SIG-M5 (cell line): ENCODE measurements at regions not wholly inside any gene's neighbourhood (a gene's known extent, or its start where the extent isn't known, plus 50 kb on each side); places are given as distances from the start of the nearest gene placed in this dataset.

ENCODE experiments used
- DNase-seq: peaks from one replicate; lab custom pipeline; 2025; lab: John Stamatoyannopoulos, UW

DNA sequence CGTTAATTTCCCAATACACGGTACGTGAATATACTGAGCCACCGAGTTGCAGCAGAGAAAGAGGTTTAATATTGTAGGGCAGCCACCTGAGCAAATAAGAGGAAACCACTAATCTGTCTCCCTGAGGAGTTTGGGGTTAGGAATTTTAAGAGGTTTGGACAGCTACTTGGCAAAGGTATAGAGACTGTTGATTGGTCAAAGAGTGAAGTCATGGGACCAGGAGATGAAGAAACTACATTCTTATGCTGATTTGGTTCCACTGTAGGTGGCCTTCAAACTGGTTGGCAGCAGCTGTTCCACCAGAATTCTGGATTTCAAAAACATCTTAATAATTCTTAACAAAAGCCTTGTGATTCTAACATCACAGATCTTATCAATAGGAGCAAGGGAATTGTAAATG is 485.4 kb upstream of the PRMT6 start:
- no peak for DNase-seq

DNA sequence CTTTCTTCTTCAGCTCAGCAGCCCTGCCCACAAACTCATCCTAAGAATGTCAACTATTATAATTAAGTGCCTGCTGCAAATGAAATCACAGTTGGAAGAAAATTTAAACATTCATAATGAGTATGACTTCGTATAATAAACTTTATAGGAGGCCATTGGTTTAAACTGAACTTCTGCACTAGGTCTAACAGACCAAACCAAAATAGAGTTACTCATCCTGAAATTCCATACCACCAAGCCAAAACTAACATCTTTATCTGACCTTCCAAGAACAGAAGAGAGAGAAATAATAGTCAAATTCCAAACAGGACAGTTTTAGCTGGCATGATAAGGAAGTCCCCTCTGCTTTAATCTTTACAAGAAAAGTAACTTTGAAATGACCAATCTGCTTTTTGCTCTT is 472.4 kb upstream of the PRMT6 start:
- DNase-seq: no peak

DNA sequence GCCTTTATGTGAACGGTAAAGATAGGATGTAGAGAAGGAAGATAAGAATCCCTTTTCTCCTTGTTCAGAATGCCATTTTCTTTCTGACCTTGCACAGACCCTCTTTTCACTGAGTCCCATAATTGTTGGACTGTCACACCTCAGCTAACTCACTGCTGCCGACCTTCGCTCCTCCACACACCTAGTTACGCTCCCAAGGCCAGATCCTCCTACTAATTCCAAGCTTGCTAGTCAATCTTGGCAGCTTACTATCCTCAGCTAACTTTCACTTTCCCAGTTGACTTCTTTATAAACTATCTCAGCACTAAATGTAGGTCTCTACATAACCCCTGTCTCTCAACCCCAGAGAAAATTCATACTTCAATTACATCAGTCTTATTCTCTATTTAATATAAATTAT is 471.8 kb upstream of the PRMT6 start:
- DNase-seq: no peak

DNA sequence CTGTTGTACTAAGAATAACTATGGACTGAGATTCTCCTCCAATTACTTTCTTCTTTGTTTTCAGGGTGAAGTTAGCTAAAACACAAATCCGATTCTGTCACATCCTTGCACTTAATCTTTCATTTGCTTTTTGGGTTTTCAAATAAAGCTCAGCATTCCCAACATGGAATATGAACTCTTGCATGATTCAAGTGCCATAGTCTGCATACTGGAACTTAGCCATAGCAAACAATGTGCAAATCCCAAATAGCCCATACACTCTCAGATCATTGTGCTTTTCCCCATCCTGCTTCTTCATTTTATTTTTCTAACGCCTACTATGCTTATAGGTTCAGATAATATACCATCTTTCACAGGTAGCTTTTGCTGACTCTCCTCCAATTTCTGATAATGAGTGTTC is 455.8 kb upstream of the PRMT6 start:
- DNase-seq: no peak

DNA sequence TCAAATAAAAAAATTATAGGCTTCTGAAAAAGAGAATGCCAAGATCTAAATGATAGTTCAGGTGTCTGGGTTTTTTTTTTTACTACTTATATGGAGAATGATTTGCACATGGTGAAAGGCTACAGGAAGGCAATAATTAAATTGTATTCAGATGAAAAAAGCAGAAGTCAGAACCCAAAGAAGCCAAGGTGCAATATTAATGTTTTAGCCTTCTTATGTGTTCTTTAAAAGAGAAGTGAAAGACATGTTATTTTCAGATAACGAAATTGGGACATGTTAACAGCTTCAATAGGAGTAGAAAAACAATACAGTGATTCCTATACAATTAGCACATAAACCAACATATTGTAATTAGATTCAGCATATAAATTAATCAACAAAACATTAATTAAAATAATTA is 452.9 kb upstream of the PRMT6 start:
- DNase-seq: no peak

DNA sequence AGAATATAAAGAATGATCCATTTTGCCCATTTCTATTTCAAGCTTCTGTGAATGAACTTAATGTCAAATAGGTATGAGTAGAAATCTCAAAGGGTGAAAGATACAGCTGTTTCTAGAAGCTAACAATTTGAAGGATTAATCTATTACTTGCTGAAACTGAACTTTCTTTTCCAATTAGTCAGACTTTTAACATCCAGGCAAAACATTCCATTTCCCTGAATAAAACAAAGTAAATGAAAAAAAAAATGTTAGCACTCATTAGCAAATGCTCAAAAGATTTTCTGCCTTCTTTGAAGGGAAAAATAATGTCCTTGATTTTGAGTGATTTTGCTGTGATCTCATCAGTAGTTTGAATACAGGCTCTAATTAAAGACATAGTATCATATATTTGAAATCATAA is 447.6 kb upstream of the PRMT6 start:
- DNase-seq: no peak

DNA sequence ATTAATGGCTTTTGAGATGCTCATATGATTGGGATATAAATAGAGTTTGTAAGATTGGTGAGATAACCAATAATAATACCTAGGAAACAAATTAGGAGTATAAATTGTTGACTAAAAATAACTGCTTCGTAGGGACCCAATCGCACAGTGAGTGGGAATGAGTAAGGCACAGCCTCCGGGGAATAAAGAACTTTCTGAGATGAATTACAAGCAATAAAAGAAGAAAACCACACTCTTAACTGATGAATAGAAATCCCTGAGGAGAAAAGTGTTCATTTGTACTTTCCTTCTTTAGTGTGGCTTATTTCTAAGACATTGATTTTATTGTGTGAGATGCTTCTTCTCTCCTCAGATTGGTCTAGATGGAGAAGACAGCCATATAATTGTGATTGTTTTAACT is 443.4 kb upstream of the PRMT6 start:
- no peak for DNase-seq

DNA sequence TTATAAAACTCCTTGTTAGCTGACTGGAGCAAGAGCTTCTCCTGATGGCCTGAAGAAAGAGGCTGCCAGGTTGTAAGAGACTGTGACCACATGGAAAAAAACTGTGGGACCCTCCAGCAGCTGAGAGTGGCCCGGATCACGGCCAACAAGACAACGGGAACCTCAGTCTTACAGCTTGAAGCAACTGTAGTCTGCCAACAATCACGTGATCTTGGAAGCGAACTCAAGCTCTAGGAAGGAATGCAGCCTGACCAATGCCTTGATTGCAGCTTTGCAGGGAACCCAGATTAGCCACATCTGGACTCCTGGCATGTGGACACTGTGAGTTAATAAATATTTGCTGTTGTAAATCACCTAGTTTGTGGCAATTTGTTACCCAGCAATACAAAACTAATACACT is 442.6 kb upstream of the PRMT6 start:
- no peak for DNase-seq

DNA sequence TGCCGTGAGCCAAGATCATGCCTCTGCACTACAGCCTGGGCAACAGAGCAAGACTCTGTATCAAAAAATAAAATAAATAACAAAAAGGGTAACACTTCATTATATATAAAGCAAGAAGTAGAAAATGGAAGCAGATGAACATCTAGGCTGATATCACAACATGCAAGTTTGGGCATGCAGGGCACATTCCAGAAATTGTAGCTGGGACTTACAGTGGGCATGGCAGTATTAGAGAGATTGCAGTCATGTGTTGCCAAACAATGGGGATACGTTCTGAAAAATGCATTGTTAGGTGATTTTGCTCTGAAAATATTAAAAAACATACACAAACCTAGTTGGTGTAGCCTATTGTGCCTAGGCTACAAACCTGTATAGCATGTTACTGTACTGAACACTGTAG is 441.0 kb upstream of the PRMT6 start:
- DNase-seq: no peak

DNA sequence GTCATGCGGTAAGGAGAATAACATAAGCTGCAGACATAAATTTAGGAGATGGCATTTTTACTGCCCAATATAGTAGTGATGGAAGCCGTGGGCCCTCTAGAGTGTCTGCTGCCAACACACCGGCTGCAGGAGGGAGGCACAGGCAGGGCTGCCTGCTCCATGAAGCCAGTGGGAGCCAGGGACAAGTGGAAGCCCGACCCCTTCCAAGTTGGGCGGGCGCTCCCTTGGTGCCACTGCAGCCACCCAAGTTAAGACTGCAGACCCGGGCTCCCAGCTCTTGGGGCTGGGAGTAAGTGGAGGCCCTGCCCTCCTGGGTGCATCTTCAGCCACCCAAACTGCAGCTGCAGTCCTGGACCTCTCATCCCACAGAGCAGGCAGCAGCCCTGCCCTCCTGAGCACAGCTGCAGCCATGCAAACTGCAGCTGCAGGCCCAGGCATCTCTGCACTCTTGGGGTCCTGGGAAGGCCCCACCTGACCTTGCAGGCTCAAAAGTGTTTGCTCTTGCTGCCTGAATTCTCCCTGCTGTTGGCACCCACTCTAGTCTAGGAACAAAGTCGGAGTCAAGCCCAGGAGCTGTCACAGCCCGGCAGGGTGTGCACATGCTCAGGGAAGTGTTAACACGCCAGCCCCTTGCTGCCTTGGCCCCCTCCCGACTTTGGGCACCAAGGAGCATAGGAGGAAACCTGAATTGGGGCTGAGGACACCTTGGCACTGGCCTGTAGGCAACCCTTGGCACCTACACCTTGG is 437.2 kb upstream of the PRMT6 start:
- no peak for DNase-seq

DNA sequence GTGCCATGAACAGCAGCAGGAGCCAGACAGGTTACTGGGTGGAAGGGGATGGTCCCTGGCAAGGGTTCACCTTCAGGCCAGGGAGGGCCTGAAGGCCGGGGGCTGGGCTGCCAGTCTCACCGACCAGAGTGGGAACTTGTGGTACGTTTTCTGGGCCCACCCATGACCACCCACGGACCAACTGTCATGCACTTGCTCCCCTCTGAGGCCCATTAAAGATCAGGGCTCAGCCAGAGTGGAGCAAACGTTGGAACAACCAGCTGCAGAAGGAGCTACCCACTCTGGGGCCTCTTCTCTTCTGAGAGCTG is 436.7 kb upstream of the PRMT6 start:
- DNase-seq: no peak

DNA sequence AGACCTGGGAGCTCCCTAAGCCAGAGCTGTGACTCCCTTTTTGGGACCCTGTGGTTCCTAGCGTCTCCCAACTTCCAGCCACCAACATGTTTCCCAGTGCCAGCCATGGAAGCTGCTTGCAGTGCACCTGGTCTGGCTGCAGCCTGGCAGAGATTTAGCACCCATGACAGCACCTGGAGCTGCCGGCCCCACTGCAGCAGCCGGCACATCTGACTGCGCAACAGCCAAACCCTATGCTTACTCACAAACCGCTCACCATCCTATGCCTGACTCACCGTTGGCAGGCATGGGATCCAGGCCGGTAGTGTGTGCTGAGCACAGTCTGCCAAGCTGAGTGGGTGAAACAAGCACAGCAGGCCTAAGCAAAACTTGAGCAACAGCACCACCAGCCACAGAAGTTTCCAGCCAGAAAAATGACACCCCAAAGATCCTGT is 435.9 kb upstream of the PRMT6 start:
- DNase-seq: no peak

DNA sequence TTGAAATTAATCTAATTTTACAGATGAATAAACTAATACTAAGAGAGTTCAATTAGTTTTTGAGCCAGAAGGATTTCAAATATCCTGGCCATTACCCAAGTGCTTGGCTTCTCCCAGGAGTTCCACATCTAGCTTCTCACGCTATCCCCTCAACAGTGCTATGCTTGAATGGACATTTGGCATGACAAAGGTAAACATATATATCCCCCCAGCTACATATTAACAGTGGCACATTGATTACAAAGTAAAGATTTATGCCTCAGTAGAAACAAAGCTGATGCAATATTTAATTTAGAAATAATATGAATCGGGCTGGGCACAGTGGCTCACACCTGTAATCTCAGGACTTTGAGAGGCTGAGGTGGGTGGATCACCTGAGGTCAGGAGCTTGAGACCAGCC is 434.6 kb upstream of the PRMT6 start:
- DNase-seq: no peak

DNA sequence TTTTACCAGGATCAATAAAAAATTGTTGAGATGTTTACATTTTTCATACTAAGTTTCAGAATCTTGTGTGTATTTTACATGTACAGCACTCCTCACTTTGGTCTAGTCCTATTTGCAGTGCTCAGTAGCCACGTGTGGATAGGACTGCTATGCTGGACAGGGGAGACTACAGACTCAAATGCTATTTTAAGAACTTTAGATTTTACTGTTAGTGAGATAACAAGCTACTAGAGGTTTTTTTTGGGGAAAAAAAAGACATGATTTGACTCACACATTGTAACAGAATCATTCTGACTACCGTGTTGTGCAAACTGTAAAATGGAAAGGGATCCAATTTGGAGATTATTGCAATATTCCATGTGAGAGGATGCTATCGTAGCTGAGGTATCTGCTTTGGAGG is 418.9 kb upstream of the PRMT6 start:
- no peak for DNase-seq

DNA sequence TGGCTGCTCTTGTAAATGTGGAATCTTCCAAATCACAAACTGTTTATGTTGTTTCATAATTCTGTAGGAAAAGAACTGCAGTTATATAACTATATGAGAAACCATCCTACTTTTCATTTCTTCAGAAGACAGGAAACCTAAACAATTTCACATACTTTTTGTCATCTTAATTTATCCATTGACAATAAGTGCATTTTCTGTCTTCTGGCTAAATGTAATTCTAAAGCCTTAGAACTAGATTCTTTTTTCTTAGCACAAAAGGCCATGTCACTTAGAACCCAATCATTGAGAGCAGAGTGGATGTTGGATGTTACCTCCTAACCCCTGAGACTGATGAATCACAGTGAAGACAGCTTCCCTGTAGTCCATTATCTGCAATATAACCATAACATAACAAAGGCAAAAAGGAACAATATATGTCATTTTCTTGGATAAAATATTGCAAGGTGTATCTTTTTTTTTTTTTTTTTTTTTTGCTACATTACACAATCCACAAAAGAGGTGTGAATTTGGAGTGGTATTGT is 410.2 kb upstream of the PRMT6 start:
- no peak for DNase-seq

DNA sequence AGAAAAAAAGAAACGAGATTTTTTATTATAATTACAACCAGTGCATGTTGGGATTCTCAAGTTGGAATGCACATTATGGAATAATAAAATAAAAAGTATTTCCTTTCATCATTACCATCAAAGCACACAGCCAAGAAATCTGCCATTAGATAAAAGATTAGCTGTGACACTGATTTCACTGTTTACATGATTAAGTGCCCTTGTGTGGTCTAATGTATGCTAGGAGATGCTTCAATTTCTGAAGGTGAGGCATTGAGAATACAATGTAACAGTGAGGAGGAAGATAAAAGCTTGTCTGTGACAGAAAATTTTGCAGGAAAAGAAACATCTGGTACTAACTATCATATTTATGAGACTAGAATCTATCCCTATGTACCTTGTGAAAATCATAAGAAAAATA is 409.7 kb upstream of the PRMT6 start:
- DNase-seq: no peak

DNA sequence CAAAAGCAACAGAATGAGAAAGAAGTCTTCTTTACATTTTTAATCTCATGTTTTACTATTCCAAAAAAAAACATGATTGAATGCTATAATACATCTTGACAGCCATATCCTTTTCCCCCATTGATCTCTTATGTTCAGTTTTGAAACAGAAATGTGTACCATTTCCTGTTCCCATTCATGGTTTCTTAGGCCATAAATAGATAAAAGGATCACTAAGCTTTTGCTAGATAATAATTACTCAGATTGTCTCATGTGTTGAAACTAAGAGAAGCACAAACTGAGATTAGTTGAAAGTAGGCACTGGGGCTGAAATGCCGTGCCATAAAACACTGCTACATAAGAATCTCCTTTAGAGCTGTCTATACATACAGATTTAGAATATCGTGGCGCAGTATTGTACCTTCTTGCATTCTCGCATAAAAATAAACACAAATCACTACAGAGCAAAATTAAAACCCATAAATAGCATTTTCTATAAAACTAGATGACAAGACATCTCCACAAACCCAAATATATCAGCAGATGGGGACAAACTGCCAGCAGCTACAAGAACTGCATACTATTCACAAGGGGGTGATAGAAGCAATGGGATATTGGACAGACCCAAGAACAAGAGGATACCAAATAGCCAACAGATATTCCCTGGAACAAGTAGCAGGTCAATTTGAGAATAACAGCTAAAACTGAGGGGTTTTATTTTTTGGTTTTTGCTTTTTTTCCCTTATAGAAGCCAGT is 405.3 kb upstream of the PRMT6 start:
- no peak for DNase-seq

DNA sequence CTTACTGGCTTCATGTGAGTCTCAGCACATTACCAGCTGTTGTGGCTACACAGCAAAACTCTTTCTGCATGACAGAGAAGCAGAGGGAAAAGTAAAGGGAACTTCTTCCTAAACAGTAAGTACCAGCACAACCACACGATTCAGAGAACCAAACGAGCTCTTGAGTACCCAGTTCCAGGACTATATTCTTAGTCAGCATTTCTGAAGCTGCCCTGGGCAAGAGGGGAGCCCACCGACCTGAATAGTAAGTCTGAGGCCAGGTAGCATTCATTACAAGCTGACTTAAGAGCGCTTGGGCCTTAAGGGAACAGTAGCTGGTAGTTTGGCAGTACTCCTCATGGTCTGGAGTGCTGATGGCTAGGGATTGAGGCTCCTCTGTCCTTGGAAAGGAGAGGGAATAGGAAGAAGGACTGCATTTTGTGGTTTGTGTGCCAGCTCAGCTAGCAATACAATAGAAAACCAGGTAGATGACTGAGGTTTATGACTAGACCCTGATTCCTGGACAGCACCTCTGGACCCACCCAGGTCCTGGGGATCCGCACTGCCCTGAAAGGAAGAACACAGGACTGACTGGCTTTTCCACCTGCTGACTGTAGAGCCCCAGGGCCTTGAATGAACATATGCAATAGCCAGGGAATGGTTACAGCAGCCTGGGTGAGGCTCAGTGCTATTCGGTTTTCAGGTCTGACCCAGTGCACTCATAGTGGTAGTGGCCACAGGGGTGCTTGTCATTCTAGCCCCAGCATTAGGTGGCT is 396.8 kb upstream of the PRMT6 start:
- DNase-seq: no peak

DNA sequence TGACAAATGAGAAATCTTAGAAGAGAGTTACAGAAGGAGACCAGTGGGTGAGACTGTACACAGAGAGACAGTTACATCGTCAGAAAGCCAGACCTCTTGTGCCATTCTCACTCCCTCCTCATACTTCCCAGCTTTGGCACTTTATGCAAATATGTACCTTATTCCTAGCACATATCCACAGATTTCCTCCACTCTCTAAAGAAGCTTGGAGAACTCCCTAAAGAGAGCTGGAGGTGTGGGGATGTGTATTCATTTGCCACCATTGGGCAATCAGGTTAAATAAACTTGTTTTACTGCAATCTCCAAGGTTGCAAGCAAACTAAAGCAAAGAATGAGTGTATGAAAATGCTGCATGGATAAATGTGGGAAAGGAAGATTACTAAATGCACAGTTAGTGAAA is 380.9 kb upstream of the PRMT6 start:
- DNase-seq: no peak

DNA sequence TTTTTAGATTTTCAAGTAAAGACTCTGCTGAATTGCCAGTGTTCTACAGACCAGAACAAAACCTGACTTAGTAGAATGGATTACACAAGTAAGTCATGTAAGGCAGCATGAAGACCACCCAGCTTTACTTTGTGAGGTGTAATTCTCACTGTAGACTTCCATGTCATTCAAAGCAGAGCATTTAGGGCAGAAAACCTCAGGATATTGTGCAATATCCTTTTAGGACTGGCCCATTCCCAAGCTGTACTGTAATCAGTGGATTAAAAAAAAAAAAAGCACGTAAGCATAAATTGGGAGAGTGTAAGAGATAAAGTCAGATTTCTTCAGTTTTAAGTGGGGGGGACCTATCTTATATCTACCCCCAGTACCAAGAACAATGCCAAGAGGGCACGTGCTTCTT is 380.5 kb upstream of the PRMT6 start:
- no peak for DNase-seq

DNA sequence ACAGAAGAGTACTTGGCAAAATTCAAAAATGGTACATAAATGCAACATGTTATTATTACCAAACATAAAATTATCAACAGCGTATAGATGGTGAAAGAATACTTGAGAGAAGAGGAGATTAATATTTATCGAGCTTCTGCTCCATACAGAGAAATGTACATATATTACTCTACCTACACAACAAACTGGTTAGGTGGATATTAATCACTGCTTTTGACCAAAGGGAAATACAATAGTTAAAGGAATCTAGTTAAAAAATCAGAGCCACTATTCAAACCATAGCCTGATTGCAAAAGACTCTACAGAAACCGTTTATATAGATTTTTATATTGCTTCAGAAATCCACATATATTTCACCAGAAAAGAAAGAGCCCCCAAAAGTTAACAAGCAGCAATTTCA is 379.3 kb upstream of the PRMT6 start:
- no peak for DNase-seq

DNA sequence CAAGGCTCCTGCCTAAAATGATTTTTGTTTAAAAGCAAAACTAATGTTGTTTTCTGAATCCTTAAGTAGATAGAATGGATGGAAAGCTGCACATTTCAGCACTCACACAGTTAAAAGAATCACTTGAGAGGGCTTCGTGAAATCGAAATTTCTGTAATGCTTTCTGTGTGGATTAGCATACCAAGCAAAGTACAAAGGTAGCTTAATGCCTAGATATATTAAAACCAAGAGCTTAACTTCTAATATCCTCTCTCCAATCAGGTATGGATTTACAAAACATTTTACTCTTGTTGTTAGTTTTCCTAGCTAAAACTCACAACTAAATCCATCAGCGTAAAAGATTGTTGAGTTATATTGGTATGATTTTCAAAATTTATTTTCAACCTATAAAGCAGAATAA is 378.8 kb upstream of the PRMT6 start:
- DNase-seq: no peak
